ENCODE measurements at regions not wholly inside any gene's neighbourhood (a gene's known extent, or its start where the extent isn't known, plus 50 kb on each side); places are given as distances from the start of the nearest gene placed in this dataset.
A peak's percentile ranks its signal among the peaks of the same experiment; 100 is the strongest.
"Not testable (repeated sequence)": the region's sequence is repeated elsewhere in the genome, so short reads cannot be mapped to it uniquely, and the experiment has no call there.

- no peak for DNase-seq
These were observed 401.1 kb upstream of the PODXL start for GRCh38 chr7:131957338-131958020.

GRCh38 chr7:131956864-131957263, 400.4 kb upstream of the PODXL start:
- DNase-seq = no peak

GRCh38 chr7:131955679-131956078, 399.3 kb upstream of the PODXL start:
- no peak for DNase-seq

GRCh38 chr7:131953184-131953583, 396.8 kb upstream of the PODXL start:
- DNase-seq = no peak

- no peak for DNase-seq
These were observed 395.9 kb upstream of the PODXL start for GRCh38 chr7:131952365-131952764.

GRCh38 chr7:131950758-131951157, 394.3 kb upstream of the PODXL start:
- DNase-seq = no peak

- no peak for DNase-seq
These were observed 393.2 kb upstream of the PODXL start for GRCh38 chr7:131949659-131950058.

- no peak for DNase-seq
These were observed 392.1 kb upstream of the PODXL start for GRCh38 chr7:131948434-131949053.

- DNase-seq = no peak
These were observed 391.2 kb upstream of the PODXL start for GRCh38 chr7:131947661-131948060.

GRCh38 chr7:131945957-131946544, 389.6 kb upstream of the PODXL start:
- peak; percentile 36 for DNase-seq

- DNase-seq = peak; percentile 63
These were observed 389.0 kb upstream of the PODXL start for GRCh38 chr7:131945313-131945911.

GRCh38 chr7:131944556-131945069, 388.2 kb upstream of the PODXL start:
- DNase-seq = no peak

- no peak for DNase-seq
These were observed 387.2 kb upstream of the PODXL start for GRCh38 chr7:131943646-131944045.

- DNase-seq = no peak
These were observed 386.8 kb upstream of the PODXL start for GRCh38 chr7:131943211-131943610.

GRCh38 chr7:131942287-131943150, 386.1 kb upstream of the PODXL start:
- no peak for DNase-seq

GRCh38 chr7:131941291-131941690, 384.9 kb upstream of the PODXL start:
- no peak for DNase-seq

- DNase-seq = no peak
These were observed 384.3 kb upstream of the PODXL start for GRCh38 chr7:131940621-131941165.

- DNase-seq = not testable (repeated sequence)
These were observed 382.4 kb upstream of the PODXL start for GRCh38 chr7:131938788-131939187.

- no peak for DNase-seq
These were observed 381.4 kb upstream of the PODXL start for GRCh38 chr7:131937868-131938267.

GRCh38 chr7:131935180-131935579, 378.8 kb upstream of the PODXL start:
- no peak for DNase-seq

GRCh38 chr7:131934452-131934851, 378.0 kb upstream of the PODXL start:
- no peak for DNase-seq

GRCh38 chr7:131933751-131934289, 377.4 kb upstream of the PODXL start:
- DNase-seq = no peak
